Neuronal stem cell (in vitro differentiated cells): ENCODE measurements at regions not wholly inside any gene's neighbourhood (a gene's known extent, or its start where the extent isn't known, plus 50 kb on each side); places are given as distances from the start of the nearest gene placed in this dataset.

Experiments used
- DNase-seq: peaks from one replicate; pipeline ENCODE4 v3.0.0-alpha.2; 2013; ENCODE audit warnings: low spot score
- H2AFZ ChIP-seq: one replicate; pipeline ENCODE4 v1.6.1; 2013; ENCODE audit warnings: mild to moderate bottlenecking, low read length, inconsistent platforms
- H2AK5ac ChIP-seq: 2 replicates; pipeline ENCODE4 v1.6.1; 2013; ENCODE audit warnings: low read depth, mild to moderate bottlenecking, inconsistent platforms, low read length, moderate library complexity, mixed read lengths
- H2BK120ac ChIP-seq: 2 replicates; pipeline ENCODE4 v1.6.1; 2013; ENCODE audit warnings: low read depth, mild to moderate bottlenecking, inconsistent platforms, low read length, moderate library complexity, mixed read lengths
- H2BK12ac ChIP-seq: one replicate; pipeline ENCODE4 v1.6.1; 2013; ENCODE audit warnings: low read length, inconsistent platforms
- H2BK15ac ChIP-seq: 2 replicates; pipeline ENCODE4 v1.6.1; 2013; ENCODE audit warnings: mild to moderate bottlenecking, low read length, inconsistent platforms, mixed read lengths
- H2BK5ac ChIP-seq: one replicate; pipeline ENCODE4 v1.6.1; 2013; ENCODE audit warnings: inconsistent platforms, mild to moderate bottlenecking, low read length, moderate library complexity
- H3K14ac ChIP-seq: one replicate; pipeline ENCODE4 v1.6.1; 2013; ENCODE audit warnings: low read length, inconsistent platforms
- H3K18ac ChIP-seq: 2 replicates; pipeline ENCODE4 v1.6.1; 2013; ENCODE audit warnings: low read length, inconsistent platforms
- H3K23ac ChIP-seq: 2 replicates; pipeline ENCODE4 v1.6.1; 2013; ENCODE audit warnings: low read depth, mild to moderate bottlenecking, mixed read lengths, low read length, inconsistent platforms; ENCODE audit not compliant: poor library complexity
- H3K27ac ChIP-seq: replicated peaks from 3 replicates; pipeline ENCODE4 v1.5.1; 2013; ENCODE audit warnings: low read length, inconsistent platforms
- H3K27me3 ChIP-seq, 3 experiments: 2 replicates each; pipeline ENCODE4 v1.6.1; 2013; ENCODE audit warnings: low read length in 3 of 3, mild to moderate bottlenecking in 2 of 3, inconsistent platforms in 1 of 3, low read depth in 1 of 3, mixed read lengths in 1 of 3, moderate library complexity in 1 of 3; ENCODE audit not compliant: control insufficient read depth in 3 of 3, insufficient read depth in 3 of 3
- H3K36me3 ChIP-seq, 2 donors: replicated peaks in 1 of 2; 2 replicates each; pipeline ENCODE4 v1.6.1; 2013; ENCODE audit warnings: low read length in 2 of 2; ENCODE audit not compliant: control insufficient read depth in 2 of 2, insufficient read depth in 2 of 2
- H3K4ac ChIP-seq: 2 replicates; pipeline ENCODE4 v1.6.1; 2013; ENCODE audit warnings: inconsistent platforms, mild to moderate bottlenecking, low read length, moderate library complexity
- H3K4me1 ChIP-seq, 2 donors: 1 replicate in 1 of 2; 2 replicates in 1 of 2; pipeline ENCODE4 v1.6.1; 2013; ENCODE audit warnings: low read length in 2 of 2, low read depth in 1 of 2; ENCODE audit not compliant: control insufficient read depth in 2 of 2, insufficient read depth in 1 of 2
- H3K4me2 ChIP-seq: one replicate; pipeline ENCODE4 v1.6.1; 2013; ENCODE audit warnings: mild to moderate bottlenecking, low read length, inconsistent platforms; ENCODE audit not compliant: insufficient read depth, poor library complexity, severe bottlenecking
- H3K4me3 ChIP-seq, 2 donors: 2 replicates each; pipeline ENCODE4 v1.5.1; 2013; ENCODE audit warnings: low read length in 2 of 2, mild to moderate bottlenecking in 2 of 2, inconsistent platforms in 1 of 2, moderate library complexity in 1 of 2
- H3K79me1 ChIP-seq: one replicate; pipeline ENCODE4 v1.6.1; 2013; ENCODE audit warnings: low read depth, mild to moderate bottlenecking, inconsistent platforms, low read length, moderate library complexity
- H3K9ac ChIP-seq: one replicate; pipeline ENCODE4 v1.6.1; 2013; ENCODE audit warnings: mild to moderate bottlenecking, low read depth, low read length, inconsistent platforms; ENCODE audit not compliant: poor library complexity
- H3K9me3 ChIP-seq, 2 donors: replicated peaks in 1 of 2; 2 replicates each; pipeline versions ENCODE3 to v1.6.1; 2013; ENCODE audit warnings: low read length in 2 of 2, mild to moderate bottlenecking in 2 of 2, inconsistent platforms in 1 of 2, low read depth in 1 of 2, mixed read lengths in 1 of 2, moderate library complexity in 1 of 2; ENCODE audit not compliant: control insufficient read depth in 2 of 2, insufficient read depth in 1 of 2
- H4K8ac ChIP-seq: one replicate; pipeline ENCODE4 v1.6.1; 2013; ENCODE audit warnings: low read depth, mild to moderate bottlenecking, inconsistent platforms, low read length, moderate library complexity
- H4K91ac ChIP-seq: one replicate; pipeline ENCODE4 v1.6.1; 2013; ENCODE audit warnings: low read length, low read depth, mild to moderate bottlenecking, inconsistent platforms; ENCODE audit not compliant: poor library complexity
- WGBS, 2 donors: extraction: QIAGEN DNeasy Blood & Tissue Kit; methylation state at CpG; one replicate each; pipeline ENCODE4 v1.1.7; 2013; ENCODE audit warnings: missing lambda C conversion rate in 2 of 2, mixed read lengths in 1 of 2; ENCODE audit not compliant: insufficient read length in 2 of 2, insufficient replicate concordance in 1 of 2; ENCODE audit errors: extremely low coverage in 2 of 2; 5-methylcytosine and 5-hydroxymethylcytosine counted together

DNA sequence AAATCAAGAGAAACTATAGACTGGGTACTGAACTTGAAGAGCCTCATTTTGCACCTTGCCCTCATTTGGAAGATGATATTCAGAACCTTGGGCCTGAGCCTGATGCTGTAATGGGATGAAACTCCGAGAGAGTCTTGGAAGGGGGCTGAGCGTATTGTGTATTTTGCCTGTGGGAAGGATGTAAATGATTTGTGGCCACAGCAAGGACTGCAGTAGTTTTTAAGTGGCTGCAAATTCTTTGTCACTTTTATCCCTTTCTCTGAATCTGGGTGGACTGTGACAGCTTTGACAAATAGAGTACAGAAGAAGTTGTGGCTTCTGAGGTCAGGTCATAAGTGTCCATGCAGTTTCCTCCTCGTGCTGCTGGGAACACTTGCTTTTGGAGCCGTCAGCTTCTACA is 221.2 kb downstream of the ADRA2A start:
- no peaks in the 10 kb centered on the region for H3K27me3 ChIP-seq
- H2BK12ac ChIP-seq = no peak overlapping the region
- no peak overlapping the region for H3K14ac ChIP-seq
- no peak overlapping the region for H2AFZ ChIP-seq
- whole genome bisulfite sequencing, 2 donors = no CpG with 5 or more reads among the region's 4 CpGs
- H3K23ac ChIP-seq = no peak overlapping the region
- no peak overlapping the region for H3K4me3 ChIP-seq
- no peak overlapping the region for H2AK5ac ChIP-seq
- no peak overlapping the region for H3K4me2 ChIP-seq
- DNase-seq = no peak
- H3K36me3 ChIP-seq = no peaks in the 10 kb centered on the region
- H3K4me1 ChIP-seq = peaks cover 0 to 6% of the 10 kb centered on the region in 2 donors
- no peak overlapping the region for H2BK15ac ChIP-seq
- no peaks in the 10 kb centered on the region for H3K9me3 ChIP-seq
- no peaks in the 10 kb centered on the region for H3K79me1 ChIP-seq
- no peak overlapping the region for H2BK5ac ChIP-seq
- peak overlapping the region; percentile 24 for H3K18ac ChIP-seq
- H4K8ac ChIP-seq = no peak overlapping the region
- H3K4ac ChIP-seq = no peak overlapping the region
- H2BK120ac ChIP-seq = no peak overlapping the region
- no peak overlapping the region for H3K9ac ChIP-seq
- H4K91ac ChIP-seq = no peak overlapping the region
- H3K27ac ChIP-seq = peak overlapping the region; percentile 66

- no CpG with 5 or more reads among the region's 2 CpGs for WGBS, 2 donors
- H2BK120ac ChIP-seq = no peak overlapping the region
These were observed 222.2 kb downstream of the ADRA2A start for GRCh38 chr10:111299037-111299436.

DNA sequence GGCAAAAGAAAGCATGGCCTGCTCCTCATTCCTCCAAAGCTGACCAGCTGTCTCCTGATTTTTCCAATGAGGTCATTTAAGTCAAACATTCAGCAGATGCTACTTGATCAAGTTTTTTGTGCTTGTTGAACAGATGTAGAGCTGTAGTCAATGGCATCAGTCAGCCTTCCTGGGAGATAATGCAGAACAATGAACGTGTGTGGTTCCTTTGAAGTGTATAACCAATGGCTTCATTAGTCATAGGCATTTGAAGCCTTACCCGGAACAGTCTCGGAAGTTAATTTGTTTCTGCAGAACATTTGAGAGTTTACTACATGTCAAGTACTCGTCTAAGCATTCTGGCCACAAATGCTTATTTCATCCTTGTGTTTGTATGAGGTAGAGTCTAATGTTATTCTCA is 227.1 kb downstream of the ADRA2A start:
- Histone ChIP-seq H2AFZ (no peak overlapping the region), H2AK5ac (no peak overlapping the region)
- WGBS, 2 donors = no CpG with 5 or more reads among the region's 4 CpGs

More at GRCh38 chr10:111299037-111299436, 222.2 kb downstream of the ADRA2A start:
- H3K27ac ChIP-seq = no peak overlapping the region
- no peak overlapping the region for H4K8ac ChIP-seq
- no peak overlapping the region for H2AK5ac ChIP-seq
- no peak overlapping the region for H3K4ac ChIP-seq
- H4K91ac ChIP-seq = no peak overlapping the region
- no peak overlapping the region for H2AFZ ChIP-seq
- no peak overlapping the region for H2BK15ac ChIP-seq
- H2BK5ac ChIP-seq = no peak overlapping the region
- H3K36me3 ChIP-seq = no peaks in the 10 kb centered on the region
- no peaks in the 10 kb centered on the region for H3K79me1 ChIP-seq
- no peak overlapping the region for H3K23ac ChIP-seq
- no peak overlapping the region for H3K14ac ChIP-seq
- peaks cover 0 to 6% of the 10 kb centered on the region in 2 donors for H3K4me1 ChIP-seq
- no peak for DNase-seq
- H3K9ac ChIP-seq = no peak overlapping the region
- H3K18ac ChIP-seq = no peak overlapping the region
- no peak overlapping the region for H3K4me2 ChIP-seq
- no peak overlapping the region for H2BK12ac ChIP-seq
- no peaks in the 10 kb centered on the region for H3K27me3 ChIP-seq
- no peaks in the 10 kb centered on the region for H3K9me3 ChIP-seq
- no peak overlapping the region for H3K4me3 ChIP-seq

GRCh38 chr10:111316722-111317212 is 239.9 kb downstream of the ADRA2A start:
- Histone ChIP-seq H3K79me1 (no peaks in the 10 kb centered on the region), H3K9me3 (no peaks in the 10 kb centered on the region), H2BK120ac (no peak overlapping the region), H3K14ac (no peak overlapping the region), H3K36me3 (no peaks in the 10 kb centered on the region), H4K8ac (no peak overlapping the region), H3K4me1 (peaks cover 0 to 6% of the 10 kb centered on the region in 2 donors), H3K4me2 (no peak overlapping the region), H3K23ac (no peak overlapping the region), H2BK12ac (no peak overlapping the region), H2AK5ac (no peak overlapping the region), H3K27me3 (no peaks in the 10 kb centered on the region), H3K4ac (no peak overlapping the region), H3K9ac (no peak overlapping the region), H2BK5ac (no peak overlapping the region), H4K91ac (no peak overlapping the region), H3K27ac (no peak overlapping the region), H3K4me3 (no peak overlapping the region), H3K18ac (no peak overlapping the region), H2AFZ (no peak overlapping the region), H2BK15ac (no peak overlapping the region)
- peak; percentile 18 for DNase-seq
- no CpG with 5 or more reads among the region's 4 CpGs for WGBS, 2 donors

More for the DNA sequence above, 227.1 kb downstream of the ADRA2A start:
- Histone ChIP-seq H3K4me2 (no peak overlapping the region), H3K27ac (no peak overlapping the region), H4K8ac (no peak overlapping the region), H3K79me1 (no peaks in the 10 kb centered on the region), H3K36me3 (no peaks in the 10 kb centered on the region), H3K4me1 (no peaks in the 10 kb centered on the region), H2BK12ac (no peak overlapping the region), H3K4ac (no peak overlapping the region), H3K9me3 (no peaks in the 10 kb centered on the region), H2BK120ac (no peak overlapping the region), H3K14ac (no peak overlapping the region), H2BK15ac (no peak overlapping the region), H4K91ac (no peak overlapping the region), H3K27me3 (no peaks in the 10 kb centered on the region), H3K9ac (no peak overlapping the region), H3K4me3 (no peak overlapping the region), H2BK5ac (no peak overlapping the region), H3K18ac (no peak overlapping the region), H3K23ac (no peak overlapping the region)
- DNase-seq = no peak
